Urinary bladder (tissue), 3 donors: ENCODE measurements at regions not wholly inside any gene's neighbourhood (a gene's known extent, or its start where the extent isn't known, plus 50 kb on each side); places are given as distances from the start of the nearest gene placed in this dataset.

Experiments used
- DNase-seq: peaks from one replicate; pipeline ENCODE4 v3.0.0-alpha.2; 2015; ENCODE audit errors: extremely low spot score
- H3K27ac ChIP-seq: one replicate; pipeline ENCODE4 v1.5.1; 2013; ENCODE audit warnings: low read depth, mild to moderate bottlenecking, moderate library complexity
- H3K36me3 ChIP-seq: one replicate; pipeline ENCODE4 v1.6.1; 2013; ENCODE audit warnings: mild to moderate bottlenecking, moderate library complexity; ENCODE audit not compliant: insufficient read depth
- H3K4me1 ChIP-seq: one replicate; pipeline ENCODE4 v1.6.1; 2013; ENCODE audit warnings: mild to moderate bottlenecking, moderate library complexity; ENCODE audit not compliant: insufficient read depth
- H3K4me3 ChIP-seq: one replicate; pipeline ENCODE4 v1.5.1; 2013; ENCODE audit warnings: low read depth, low read length
- WGBS: extraction: QIAGEN DNeasy Blood & Tissue Kit; methylation state at CpG from one replicate; pipeline ENCODE4 v1.1.7; 2013; 5-methylcytosine and 5-hydroxymethylcytosine counted together
- donor health status: healthy with polysubstance abuse.
- donor health status: healthy.

DNA sequence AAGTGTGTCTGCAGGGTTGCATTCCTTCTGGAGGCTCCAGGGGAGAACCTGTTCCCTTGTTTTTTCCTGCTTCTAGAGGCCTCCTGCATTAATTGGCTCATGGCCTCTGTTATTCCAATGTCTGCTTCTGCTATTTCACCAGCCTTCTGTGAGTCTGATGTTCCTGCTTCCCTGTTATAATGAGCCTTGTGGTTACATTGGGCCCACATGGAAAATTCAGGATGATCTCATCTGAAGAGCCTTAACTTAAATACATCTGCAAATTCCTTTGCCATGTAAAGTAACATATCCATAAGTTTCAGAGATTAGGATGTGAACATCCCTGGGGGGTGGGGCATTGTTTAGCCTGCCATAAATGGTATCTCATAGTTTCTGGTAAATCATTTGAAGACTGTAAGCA is 181.1 kb downstream of the RWDD3 start:
- Histone ChIP-seq H3K4me3 (no peak overlapping the region), H3K27ac (no peak overlapping the region), H3K36me3 (no peaks in the 10 kb centered on the region), H3K4me1 (no peaks in the 10 kb centered on the region)
- DNase-seq, result no peak

DNA sequence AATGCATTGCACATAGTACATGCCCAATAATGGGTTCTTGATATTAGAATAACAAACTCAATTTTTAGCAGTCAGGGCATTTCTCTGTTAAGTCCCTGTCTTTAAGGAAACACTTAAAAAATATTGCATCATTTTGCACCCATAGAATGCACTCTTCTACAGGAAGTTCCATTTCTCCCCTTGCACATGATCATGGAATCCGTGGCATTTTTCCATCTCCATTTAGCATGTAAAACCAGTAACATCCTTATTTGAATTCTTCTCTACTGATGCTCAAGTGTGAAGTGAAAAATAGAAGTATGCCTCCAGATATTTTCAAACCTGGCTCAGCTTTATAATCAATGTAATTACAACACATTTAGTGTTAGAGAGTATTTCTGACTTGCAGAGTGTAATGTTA is 192.8 kb downstream of the RWDD3 start:
- Histone ChIP-seq H3K4me3 (no peak overlapping the region), H3K4me1 (no peaks in the 10 kb centered on the region), H3K27ac (no peak overlapping the region), H3K36me3 (no peaks in the 10 kb centered on the region)
- 65% methylated on average over 1 of the region's 1 CpG for WGBS
- no peak for DNase-seq

GRCh38 chr1:95427525-95427924 is 193.5 kb downstream of the RWDD3 start:
- Histone ChIP-seq H3K4me3 (no peak overlapping the region), H3K4me1 (no peaks in the 10 kb centered on the region), H3K36me3 (no peaks in the 10 kb centered on the region), H3K27ac (no peak overlapping the region)
- DNase-seq, result no peak

DNA sequence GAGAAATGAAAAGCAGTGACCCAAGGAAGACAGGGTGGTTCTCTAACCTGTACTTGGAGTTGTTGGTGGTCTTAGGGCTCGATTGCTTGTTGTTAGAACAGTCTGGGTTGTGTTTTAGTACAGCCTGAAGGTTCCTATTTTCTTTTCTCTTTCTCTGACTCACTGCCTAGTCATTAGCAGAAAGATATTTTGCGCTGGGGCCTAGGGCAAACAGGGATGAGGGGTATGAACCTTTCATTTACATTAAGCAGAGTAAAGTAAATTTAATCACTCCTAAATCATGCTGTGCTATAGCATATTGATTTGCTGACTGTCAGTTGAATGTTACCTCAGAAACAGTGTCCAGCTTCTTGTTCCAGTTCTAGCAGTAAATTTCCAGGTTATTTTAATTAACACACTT is 197.2 kb downstream of the RWDD3 start:
- no peak overlapping the region for H3K4me3 ChIP-seq
- DNase-seq, result no peak
- no peaks in the 10 kb centered on the region for H3K36me3 ChIP-seq
- WGBS, result 74% methylated on average over 2 of the region's 2 CpGs
- H3K4me1 ChIP-seq, result no peaks in the 10 kb centered on the region
- no peak overlapping the region for H3K27ac ChIP-seq

DNA sequence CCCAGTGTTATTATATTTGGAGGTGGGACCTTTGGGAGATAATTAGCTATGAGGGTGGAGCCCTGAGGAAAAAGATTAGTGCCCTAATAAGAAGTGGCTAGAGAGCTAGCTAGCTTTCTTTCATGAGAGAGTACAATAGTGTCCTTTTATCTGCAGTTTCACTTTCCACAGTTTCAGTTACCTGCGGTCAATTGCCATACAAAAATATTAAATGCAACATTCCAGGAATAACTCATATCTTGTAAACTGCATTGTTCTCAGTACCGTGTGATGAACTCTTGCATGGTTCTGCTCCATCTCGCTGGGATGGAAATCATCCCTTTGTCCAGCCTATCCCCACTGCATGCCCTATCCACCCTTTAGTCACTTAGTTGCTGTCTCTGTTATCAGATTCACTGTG is 201.6 kb downstream of the RWDD3 start:
- H3K4me3 ChIP-seq, result no peak overlapping the region
- no peak for DNase-seq
- H3K27ac ChIP-seq, result no peak overlapping the region
- no peaks in the 10 kb centered on the region for H3K36me3 ChIP-seq
- H3K4me1 ChIP-seq, result no peaks in the 10 kb centered on the region
- 81% methylated on average over 3 of the region's 3 CpGs for WGBS

DNA sequence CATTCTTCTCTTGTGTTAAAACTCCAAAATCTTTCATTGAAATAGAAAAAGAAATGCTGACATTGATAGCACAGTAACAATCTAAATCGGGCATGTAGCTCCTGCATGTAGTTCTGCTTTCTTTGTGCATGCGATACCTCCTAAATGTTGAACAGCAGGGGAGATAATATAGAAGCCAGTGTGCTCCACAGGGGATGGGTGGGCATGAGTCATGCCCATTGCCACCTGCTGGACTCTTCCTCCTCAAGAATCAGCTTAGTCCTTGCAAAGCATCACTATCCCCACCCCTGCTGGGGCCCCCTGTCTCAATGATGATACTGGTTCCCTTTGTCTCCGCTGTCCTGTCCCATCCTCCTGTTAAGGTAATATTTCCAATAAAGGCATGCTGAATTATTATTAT is 203.0 kb downstream of the RWDD3 start:
- 78% methylated on average over 3 of the region's 3 CpGs for WGBS

GRCh38 chr1:95437781-95438180 is 203.8 kb downstream of the RWDD3 start:
- WGBS, result 63% methylated on average over 6 of the region's 6 CpGs
- H3K27ac ChIP-seq, result no peak overlapping the region
- no peaks in the 10 kb centered on the region for H3K36me3 ChIP-seq
- no peaks in the 10 kb centered on the region for H3K4me1 ChIP-seq
- DNase-seq, result no peak
- H3K4me3 ChIP-seq, result no peak overlapping the region

More for the DNA sequence above, 203.0 kb downstream of the RWDD3 start:
- Histone ChIP-seq H3K36me3 (no peaks in the 10 kb centered on the region), H3K27ac (no peak overlapping the region), H3K4me1 (no peaks in the 10 kb centered on the region), H3K4me3 (no peak overlapping the region)
- no peak for DNase-seq

DNA sequence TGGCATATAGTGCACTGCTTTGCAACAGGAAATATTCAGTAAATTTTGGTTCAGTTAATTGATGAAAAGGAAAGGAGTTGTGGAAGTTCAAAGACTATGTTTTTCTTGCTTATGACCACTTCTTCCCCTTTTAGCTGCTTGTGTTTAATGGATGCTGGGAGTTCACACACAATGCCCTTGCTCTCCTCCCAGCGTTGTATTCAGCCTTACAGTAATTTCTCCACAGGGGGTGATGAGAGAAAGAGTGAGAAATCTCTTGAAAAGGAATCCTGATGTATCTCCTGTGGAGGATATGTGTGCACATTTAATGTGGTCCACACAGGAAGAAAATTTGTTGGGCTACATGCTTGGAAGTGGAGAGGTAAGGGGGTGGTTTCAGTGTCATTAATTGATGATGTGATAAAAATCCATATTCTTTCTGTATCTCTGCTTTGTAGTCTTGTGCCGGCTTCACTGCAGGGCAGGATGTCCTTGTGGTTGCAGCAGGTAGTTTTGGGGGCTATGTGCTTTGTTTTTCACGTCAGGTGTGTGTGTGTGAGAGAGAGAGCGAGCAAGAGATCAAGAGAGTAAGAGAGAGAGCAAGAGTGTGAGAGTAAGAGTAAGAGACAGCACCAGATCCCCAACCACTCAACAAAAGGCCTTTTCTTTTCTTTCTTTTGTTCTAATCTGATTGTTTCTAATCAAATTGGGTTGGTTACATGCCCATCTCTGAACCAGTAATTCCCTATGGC is 204.4 kb downstream of the RWDD3 start:
- Histone ChIP-seq H3K36me3 (no peaks in the 10 kb centered on the region), H3K4me1 (no peaks in the 10 kb centered on the region), H3K27ac (no peak overlapping the region), H3K4me3 (no peak overlapping the region)
- no peak for DNase-seq
- 77% methylated on average over 4 of the region's 4 CpGs for WGBS

DNA sequence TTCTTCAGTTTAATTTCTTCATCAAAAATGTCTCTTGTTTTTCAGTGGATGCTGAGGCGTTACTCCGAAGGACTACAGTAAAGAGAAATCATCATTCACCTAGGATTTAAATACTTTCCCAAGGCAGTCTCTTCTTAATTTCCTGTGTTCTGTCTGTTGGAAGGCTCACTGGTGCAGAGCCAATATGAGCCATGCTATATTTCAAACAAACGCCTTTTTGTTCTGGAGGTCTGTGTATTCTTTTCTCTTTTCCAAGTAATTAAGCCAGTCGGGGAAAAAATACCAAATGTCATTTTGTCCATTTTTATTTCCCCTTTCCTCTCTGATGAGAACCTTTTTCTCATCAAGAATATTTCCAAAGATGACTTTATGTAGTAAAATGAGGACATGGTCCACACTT is 206.5 kb downstream of the RWDD3 start:
- H3K4me3 ChIP-seq, result no peak overlapping the region
- 49% methylated on average over 4 of the region's 4 CpGs for WGBS
- no peak for DNase-seq
- H3K36me3 ChIP-seq, result no peaks in the 10 kb centered on the region
- no peak overlapping the region for H3K27ac ChIP-seq
- H3K4me1 ChIP-seq, result no peaks in the 10 kb centered on the region

DNA sequence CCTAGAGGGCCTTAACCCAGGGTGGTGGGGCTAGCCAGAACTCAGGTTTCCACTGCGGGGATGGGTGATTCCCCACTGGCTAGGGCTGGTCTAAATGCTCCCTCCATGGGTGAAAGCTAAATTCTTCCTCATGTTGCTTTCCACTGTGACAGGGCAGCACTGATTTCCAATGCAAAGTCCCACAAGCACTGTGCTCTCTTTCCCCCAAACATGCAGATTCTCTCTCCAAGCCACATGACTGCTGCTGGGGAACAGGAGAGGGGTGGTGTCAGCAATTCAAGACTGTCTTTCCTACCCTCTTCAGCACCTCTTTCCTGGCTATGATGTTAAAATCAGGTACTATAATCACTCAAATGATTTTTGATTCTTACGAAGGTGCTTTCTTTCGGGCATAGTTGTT is 215.5 kb downstream of the RWDD3 start:
- no peaks in the 10 kb centered on the region for H3K4me1 ChIP-seq
- no peak for DNase-seq
- no peak overlapping the region for H3K27ac ChIP-seq
- 97% methylated on average over 3 of the region's 3 CpGs for WGBS
- no peaks in the 10 kb centered on the region for H3K36me3 ChIP-seq
- no peak overlapping the region for H3K4me3 ChIP-seq

DNA sequence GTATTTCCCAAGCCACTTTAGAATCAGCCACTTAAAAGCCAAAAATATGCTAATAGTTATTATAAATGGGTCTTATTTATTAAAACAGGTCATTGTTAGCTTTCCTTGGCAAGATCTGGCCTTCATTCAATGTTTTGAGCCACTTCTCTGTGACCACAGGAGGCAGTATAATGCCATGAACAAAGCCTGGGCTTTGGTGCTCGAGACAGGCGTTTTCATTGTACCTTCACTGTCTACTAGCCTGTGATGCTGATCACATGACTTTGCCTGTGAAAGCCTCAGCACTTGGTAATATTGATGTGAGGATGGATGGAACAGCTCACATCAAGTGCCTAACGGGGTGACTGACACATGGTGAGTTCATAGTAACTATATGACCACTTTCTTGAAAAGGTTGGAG is 217.0 kb downstream of the RWDD3 start:
- H3K27ac ChIP-seq, result no peak overlapping the region
- DNase-seq, result no peak
- WGBS, result 87% methylated on average over 3 of the region's 3 CpGs
- H3K4me1 ChIP-seq, result no peaks in the 10 kb centered on the region
- H3K36me3 ChIP-seq, result no peaks in the 10 kb centered on the region
- no peak overlapping the region for H3K4me3 ChIP-seq

DNA sequence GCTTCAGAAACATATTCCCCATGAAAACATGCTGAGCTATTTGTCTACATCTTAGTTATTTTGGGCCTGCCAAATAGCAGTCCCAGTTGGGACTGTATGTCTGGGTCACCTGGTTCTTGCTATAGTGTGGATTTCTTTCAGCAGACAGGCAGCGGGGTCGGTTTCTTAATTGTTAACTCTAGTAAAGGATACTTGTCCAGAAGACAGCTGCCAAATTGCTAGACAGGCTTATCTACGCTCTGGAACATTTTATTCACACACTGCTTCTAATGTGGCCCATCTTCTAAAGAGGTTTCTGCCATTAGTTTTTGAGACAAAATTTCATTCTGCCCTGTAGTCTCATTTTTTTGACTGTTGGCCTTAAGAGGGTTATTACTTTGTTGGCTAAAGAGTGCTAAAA is 217.9 kb downstream of the RWDD3 start:
- Histone ChIP-seq H3K4me1 (no peaks in the 10 kb centered on the region), H3K27ac (no peak overlapping the region), H3K4me3 (no peak overlapping the region), H3K36me3 (no peaks in the 10 kb centered on the region)
- WGBS, result 72% methylated on average over 3 of the region's 3 CpGs
- no peak for DNase-seq

DNA sequence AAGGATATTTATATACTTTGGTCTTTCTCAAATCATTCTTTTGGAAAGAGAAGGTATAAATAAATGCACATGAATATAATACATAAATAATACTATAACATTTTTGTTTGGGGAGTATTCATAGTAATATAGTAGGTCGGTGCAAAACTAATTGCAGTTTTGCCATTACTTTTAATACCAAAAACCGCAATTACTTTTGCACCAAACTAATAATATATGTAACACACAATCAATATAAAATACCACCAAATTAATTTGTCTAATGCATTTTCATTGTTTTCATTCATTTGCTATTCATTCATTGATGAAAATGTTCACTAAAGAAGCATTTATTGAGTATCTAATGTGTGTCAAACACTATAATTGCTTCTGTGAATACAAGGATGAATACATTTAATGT is 219.0 kb downstream of the RWDD3 start:
- no peaks in the 10 kb centered on the region for H3K36me3 ChIP-seq
- 97% methylated on average over 2 of the region's 2 CpGs for WGBS
- DNase-seq, result no peak
- H3K4me3 ChIP-seq, result no peak overlapping the region
- H3K4me1 ChIP-seq, result no peaks in the 10 kb centered on the region
- no peak overlapping the region for H3K27ac ChIP-seq

GRCh38 chr1:95467036-95467435 is 233.0 kb downstream of the RWDD3 start:
- H3K4me1 ChIP-seq, result no peaks in the 10 kb centered on the region
- no peak overlapping the region for H3K4me3 ChIP-seq
- no peak for DNase-seq
- no peaks in the 10 kb centered on the region for H3K36me3 ChIP-seq
- no peak overlapping the region for H3K27ac ChIP-seq
- WGBS, result 43% methylated on average over 1 of the region's 1 CpG
